SK-N-SH treated with all-trans-retinoic acid at 6 μM for 48 hours (cell line): ENCODE measurements at regions not wholly inside any gene's neighbourhood (a gene's known extent, or its start where the extent isn't known, plus 50 kb on each side); places are given as distances from the start of the nearest gene placed in this dataset.
"Not testable (repeated sequence)": the region's sequence is repeated elsewhere in the genome, so short reads cannot be mapped to it uniquely, and the experiment has no call there.

Source experiments
- CSDC2 ChIP-seq: fragments of 250-450 bp; sonication (Bioruptor Pico); IDR thresholded peaks from 2 replicates; pipeline ENCODE4 v1.5.0; 2020; ENCODE audit warnings: mild to moderate bottlenecking, moderate library complexity
- GLIS3 ChIP-seq: fragments of 250-450 bp; sonication (Bioruptor Pico); IDR thresholded peaks from 2 replicates; pipeline ENCODE4 v1.5.0; 2020; ENCODE audit warnings: mild to moderate bottlenecking, moderate library complexity
- OSR1 ChIP-seq: fragments of 250-450 bp; sonication (Bioruptor Pico); IDR thresholded peaks from 2 replicates; pipeline ENCODE4 v1.8.0; 2022; ENCODE audit warnings: moderate library complexity, mild to moderate bottlenecking, inconsistent platforms
- PPARA ChIP-seq: fragments of 250-450 bp; sonication (Bioruptor Pico); IDR thresholded peaks from 2 replicates; pipeline ENCODE4 v1.5.0; 2020; ENCODE audit warnings: mild to moderate bottlenecking, borderline replicate concordance
- ZFP3 ChIP-seq: fragments of 250-450 bp; sonication (Bioruptor Pico); IDR thresholded peaks from 2 replicates; pipeline ENCODE4 v1.5.0; 2020; ENCODE audit warnings: mild to moderate bottlenecking, moderate library complexity
- TF ChIP-seq, protein P1 (sequence below): fragments of 250-450 bp; sonication (Bioruptor Pico); IDR thresholded peaks from 2 replicates; pipeline ENCODE4 v1.8.0; 2020; ENCODE audit warnings: mild to moderate bottlenecking, moderate library complexity, borderline replicate concordance

DNA sequence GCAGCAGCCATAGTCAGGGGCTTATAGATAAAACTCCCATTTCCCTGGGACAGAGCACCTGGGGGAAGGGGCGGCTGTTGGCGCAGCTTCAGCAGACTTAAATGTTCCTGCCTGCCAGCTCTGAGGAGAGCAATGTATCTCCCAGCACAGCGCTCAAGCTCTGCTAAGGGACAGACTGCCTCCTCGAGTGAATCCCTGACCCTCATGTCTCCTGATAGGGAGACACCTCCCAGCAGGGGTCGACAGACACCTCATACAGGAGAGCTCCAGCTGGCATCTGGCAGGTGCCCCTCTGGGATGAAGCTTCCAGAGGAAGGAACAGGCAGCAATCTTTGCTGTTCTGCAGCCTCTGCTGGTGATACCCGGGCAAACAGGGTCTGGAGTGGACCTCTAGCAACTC, 189.3 kb upstream of the EGLN3 start:
- not testable (repeated sequence) for TF ChIP-seq ZFP3 (CRISPR knock-in tag); PPARA; OSR1; GLIS3 (CRISPR knock-in tag); CSDC2
- TF ChIP-seq, protein P1, sequence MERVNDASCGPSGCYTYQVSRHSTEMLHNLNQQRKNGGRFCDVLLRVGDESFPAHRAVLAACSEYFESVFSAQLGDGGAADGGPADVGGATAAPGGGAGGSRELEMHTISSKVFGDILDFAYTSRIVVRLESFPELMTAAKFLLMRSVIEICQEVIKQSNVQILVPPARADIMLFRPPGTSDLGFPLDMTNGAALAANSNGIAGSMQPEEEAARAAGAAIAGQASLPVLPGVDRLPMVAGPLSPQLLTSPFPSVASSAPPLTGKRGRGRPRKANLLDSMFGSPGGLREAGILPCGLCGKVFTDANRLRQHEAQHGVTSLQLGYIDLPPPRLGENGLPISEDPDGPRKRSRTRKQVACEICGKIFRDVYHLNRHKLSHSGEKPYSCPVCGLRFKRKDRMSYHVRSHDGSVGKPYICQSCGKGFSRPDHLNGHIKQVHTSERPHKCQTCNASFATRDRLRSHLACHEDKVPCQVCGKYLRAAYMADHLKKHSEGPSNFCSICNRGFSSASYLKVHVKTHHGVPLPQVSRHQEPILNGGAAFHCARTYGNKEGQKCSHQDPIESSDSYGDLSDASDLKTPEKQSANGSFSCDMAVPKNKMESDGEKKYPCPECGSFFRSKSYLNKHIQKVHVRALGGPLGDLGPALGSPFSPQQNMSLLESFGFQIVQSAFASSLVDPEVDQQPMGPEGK = not testable (repeated sequence)
